GM21515 (cell line): ENCODE measurements at regions not wholly inside any gene's neighbourhood (a gene's known extent, or its start where the extent isn't known, plus 50 kb on each side); places are given as distances from the start of the nearest gene placed in this dataset.
"Not testable (repeated sequence)": the region's sequence is repeated elsewhere in the genome, so short reads cannot be mapped to it uniquely, and the experiment has no call there.

Experiments
- ATAC-seq: cut with Tn5 transposase; IDR thresholded peaks from one replicate; pipeline ENCODE4 v1.9.1; 2021; ENCODE audit not compliant: unreplicated experiment

GRCh38 chr1:229004066-229004833 lies 266.7 kb upstream of the RAB4A start:
- ATAC-seq = no peak

GRCh38 chr1:229005097-229005496 lies 265.8 kb upstream of the RAB4A start:
- ATAC-seq = no peak

GRCh38 chr1:229005556-229005955 lies 265.4 kb upstream of the RAB4A start:
- no peak for ATAC-seq

- ATAC-seq = no peak
These were observed 264.6 kb upstream of the RAB4A start for GRCh38 chr1:229006121-229006870.

- no peak for ATAC-seq
These were observed 263.7 kb upstream of the RAB4A start for GRCh38 chr1:229007167-229007566.

- ATAC-seq = no peak
These were observed 263.2 kb upstream of the RAB4A start for GRCh38 chr1:229007701-229008100.

GRCh38 chr1:229008347-229008746 lies 262.6 kb upstream of the RAB4A start:
- ATAC-seq = not testable (repeated sequence)

- no peak for ATAC-seq
These were observed 259.9 kb upstream of the RAB4A start for GRCh38 chr1:229011022-229011421.

- ATAC-seq = no peak
These were observed 258.1 kb upstream of the RAB4A start for GRCh38 chr1:229012823-229013222.

- no peak for ATAC-seq
These were observed 256.9 kb upstream of the RAB4A start for GRCh38 chr1:229013981-229014380.

GRCh38 chr1:229015806-229016205 lies 255.1 kb upstream of the RAB4A start:
- ATAC-seq = no peak

- ATAC-seq = no peak
These were observed 253.8 kb upstream of the RAB4A start for GRCh38 chr1:229017091-229017490.

GRCh38 chr1:229018674-229019295 lies 252.1 kb upstream of the RAB4A start:
- ATAC-seq = no peak

- no peak for ATAC-seq
These were observed 251.1 kb upstream of the RAB4A start for GRCh38 chr1:229019663-229020271.

GRCh38 chr1:229021034-229021433 lies 249.9 kb upstream of the RAB4A start:
- ATAC-seq = not testable (repeated sequence)

GRCh38 chr1:229022595-229023333 lies 248.1 kb upstream of the RAB4A start:
- ATAC-seq = no peak

- ATAC-seq = no peak
These were observed 247.1 kb upstream of the RAB4A start for GRCh38 chr1:229023651-229024300.

GRCh38 chr1:229024528-229025130 lies 246.3 kb upstream of the RAB4A start:
- ATAC-seq = no peak

- ATAC-seq = no peak
These were observed 245.3 kb upstream of the RAB4A start for GRCh38 chr1:229025576-229025975.

GRCh38 chr1:229027158-229027557 lies 243.8 kb upstream of the RAB4A start:
- ATAC-seq = no peak
